GM06990 (cell line): ENCODE measurements at regions not wholly inside any gene's neighbourhood (a gene's known extent, or its start where the extent isn't known, plus 50 kb on each side); places are given as distances from the start of the nearest gene placed in this dataset.

ENCODE experiments used
- DNase-seq: peaks from one replicate; pipeline ENCODE4 v3.0.0-alpha.2; 2011; ENCODE audit not compliant: insufficient read length; ENCODE audit errors: extremely low read depth
- H3K27me3 ChIP-seq: replicated peaks from 2 replicates; pipeline ENCODE4 v1.6.0; 2011; ENCODE audit warnings: low read length; ENCODE audit not compliant: control insufficient read depth, insufficient read depth
- H3K36me3 ChIP-seq: 2 replicates; pipeline ENCODE4 v1.5.1; 2011; ENCODE audit warnings: low read length; ENCODE audit not compliant: control insufficient read depth, insufficient read depth
- H3K4me3 ChIP-seq: replicated peaks from 2 replicates; pipeline ENCODE4 v1.5.1; 2011; ENCODE audit warnings: low read depth, mild to moderate bottlenecking, control low read depth, low read length
- TF ChIP-seq, protein P1 (sequence below): IDR thresholded peaks from 2 replicates; pipeline ENCODE4 v1.5.1; 2011; ENCODE audit warnings: low read length, control low read depth, mild to moderate bottlenecking, inconsistent platforms; ENCODE audit not compliant: insufficient read depth, poor library complexity, severe bottlenecking

DNA sequence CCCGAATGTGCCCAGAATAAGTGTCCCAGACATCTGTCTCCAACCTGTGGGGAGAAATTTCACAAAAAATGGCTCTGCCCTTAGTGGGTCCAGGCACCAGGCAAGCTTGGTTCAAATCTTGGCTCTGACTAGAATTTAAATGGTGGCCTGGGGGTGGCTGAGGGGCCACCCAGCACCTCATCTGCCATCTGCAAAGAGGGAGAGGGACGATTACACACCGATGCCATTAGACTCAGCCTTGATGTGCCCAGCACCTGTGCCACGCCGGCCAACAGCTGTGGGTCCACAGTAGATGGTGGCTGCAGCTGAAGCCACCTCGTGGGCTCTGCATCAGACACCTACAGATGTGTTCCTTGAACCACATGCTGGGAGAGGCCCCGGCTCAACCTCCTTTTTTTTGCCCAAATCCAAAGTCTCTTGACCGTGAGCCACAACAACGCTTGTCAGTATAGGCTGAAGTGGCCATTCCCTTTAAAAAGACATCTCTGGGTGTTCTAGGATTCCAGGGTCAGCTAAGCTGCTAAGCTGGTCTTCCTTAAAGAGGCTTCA lies 222.0 kb upstream of the RAB6C start:
- TF ChIP-seq, protein P1, sequence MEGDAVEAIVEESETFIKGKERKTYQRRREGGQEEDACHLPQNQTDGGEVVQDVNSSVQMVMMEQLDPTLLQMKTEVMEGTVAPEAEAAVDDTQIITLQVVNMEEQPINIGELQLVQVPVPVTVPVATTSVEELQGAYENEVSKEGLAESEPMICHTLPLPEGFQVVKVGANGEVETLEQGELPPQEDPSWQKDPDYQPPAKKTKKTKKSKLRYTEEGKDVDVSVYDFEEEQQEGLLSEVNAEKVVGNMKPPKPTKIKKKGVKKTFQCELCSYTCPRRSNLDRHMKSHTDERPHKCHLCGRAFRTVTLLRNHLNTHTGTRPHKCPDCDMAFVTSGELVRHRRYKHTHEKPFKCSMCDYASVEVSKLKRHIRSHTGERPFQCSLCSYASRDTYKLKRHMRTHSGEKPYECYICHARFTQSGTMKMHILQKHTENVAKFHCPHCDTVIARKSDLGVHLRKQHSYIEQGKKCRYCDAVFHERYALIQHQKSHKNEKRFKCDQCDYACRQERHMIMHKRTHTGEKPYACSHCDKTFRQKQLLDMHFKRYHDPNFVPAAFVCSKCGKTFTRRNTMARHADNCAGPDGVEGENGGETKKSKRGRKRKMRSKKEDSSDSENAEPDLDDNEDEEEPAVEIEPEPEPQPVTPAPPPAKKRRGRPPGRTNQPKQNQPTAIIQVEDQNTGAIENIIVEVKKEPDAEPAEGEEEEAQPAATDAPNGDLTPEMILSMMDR: no peak
- DNase-seq: no peak
- H3K4me3 ChIP-seq: no peak overlapping the region
- H3K36me3 ChIP-seq: no peaks in the 10 kb centered on the region
- H3K27me3 ChIP-seq: no peaks in the 10 kb centered on the region; the same call in none of the 2 replicates

DNA sequence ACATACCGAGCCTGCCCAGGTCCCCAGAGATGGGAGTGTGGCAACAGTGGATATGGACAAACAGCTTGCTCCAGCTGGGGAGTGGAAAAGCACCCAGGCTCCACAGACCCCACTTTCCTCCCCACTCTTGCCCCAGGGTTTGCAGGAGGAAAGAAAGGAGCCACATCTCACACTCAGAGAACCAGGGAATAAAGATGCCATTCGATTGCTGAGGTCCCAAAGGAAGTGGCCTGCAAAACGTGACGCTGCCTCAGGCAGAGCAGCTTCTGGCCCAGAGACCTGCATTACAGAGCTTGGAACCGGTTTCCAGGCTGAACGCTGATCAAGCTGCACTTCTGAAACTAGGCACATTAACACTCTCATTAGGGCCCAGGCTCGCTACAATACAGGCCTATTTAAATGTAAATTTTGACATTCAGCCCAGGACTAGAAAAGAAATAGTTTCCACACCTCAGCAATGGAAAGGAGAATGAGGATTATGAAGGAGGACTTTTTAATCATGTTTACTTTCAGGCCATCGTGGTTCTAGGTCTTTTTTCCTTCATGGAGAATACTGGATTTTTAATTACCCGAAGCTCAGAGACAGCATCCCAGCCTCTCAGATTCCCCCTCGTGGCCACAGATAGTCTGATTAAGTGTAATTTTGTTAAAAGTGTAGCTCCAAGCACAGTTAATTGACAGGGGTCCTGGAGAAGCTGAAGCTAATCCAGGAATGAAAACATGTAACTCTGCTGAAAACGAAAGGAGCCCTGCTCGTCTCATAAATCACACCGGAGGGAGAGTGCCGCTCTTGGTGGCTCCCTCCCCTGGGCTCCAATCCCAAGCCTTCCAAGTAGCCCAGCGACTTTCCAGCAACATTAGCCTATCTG lies 221.3 kb upstream of the RAB6C start:
- H3K27me3 ChIP-seq: no peaks in the 10 kb centered on the region; the same call in 1 of the 2 replicates
- TF ChIP-seq, protein P1: no peak
- no peaks in the 10 kb centered on the region for H3K36me3 ChIP-seq
- no peak for DNase-seq
- H3K4me3 ChIP-seq: no peak overlapping the region

DNA sequence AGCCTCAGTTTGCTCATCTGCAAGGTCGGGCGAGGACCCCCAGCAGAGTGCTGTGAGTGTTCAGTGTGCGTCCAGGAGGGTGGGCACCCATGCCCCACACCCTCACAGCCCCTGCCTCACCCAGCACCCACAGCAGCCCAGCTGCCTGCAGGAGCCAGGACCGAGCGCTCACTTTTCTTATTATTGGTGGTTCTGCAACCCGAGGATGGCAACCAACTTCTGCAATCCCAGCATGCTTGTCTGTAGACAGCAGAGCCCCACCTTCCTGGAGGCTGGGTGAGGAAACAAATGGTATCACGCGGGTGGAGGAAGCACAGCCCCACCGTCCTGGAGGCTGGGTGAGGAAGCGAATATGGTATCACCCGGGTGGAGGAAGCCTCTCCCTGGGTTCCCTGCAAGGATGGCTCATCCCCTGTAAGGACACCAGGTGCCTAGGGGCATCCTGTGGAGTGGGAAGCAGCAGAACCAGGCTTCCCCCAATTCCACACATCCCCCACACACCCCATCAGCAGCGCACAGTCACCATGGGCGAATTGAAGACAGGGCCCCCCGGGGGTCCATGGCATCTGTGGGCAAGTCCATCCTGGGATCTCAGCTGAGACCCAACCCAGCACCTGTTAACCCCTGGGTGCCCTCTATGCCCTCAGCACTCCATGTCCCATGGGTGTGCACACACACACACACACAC lies 220.5 kb upstream of the RAB6C start:
- Histone ChIP-seq H3K27me3 (no peaks in the 10 kb centered on the region; the same call in 1 of the 2 replicates), H3K4me3 (no peak overlapping the region), H3K36me3 (no peaks in the 10 kb centered on the region)
- TF ChIP-seq, protein P1: no peak
- no peak for DNase-seq

DNA sequence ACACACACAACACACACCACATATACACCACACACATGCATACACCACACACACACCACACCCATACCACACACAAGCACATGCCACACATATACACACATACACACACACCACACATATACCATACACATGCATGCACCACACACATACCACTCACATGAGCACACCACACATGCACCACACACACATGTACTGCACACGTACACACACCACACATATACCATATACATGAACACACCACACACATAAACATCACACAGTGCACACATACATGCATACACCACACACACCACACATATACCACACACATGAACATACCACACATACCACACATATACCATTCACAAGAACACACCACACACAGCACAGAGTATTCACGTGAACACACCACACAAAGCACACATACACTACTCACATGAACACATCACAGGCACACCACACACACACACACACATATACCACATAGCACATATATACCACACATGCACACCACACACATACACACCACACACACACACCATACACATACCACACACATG lies 219.9 kb upstream of the RAB6C start:
- H3K36me3 ChIP-seq: no peaks in the 10 kb centered on the region
- H3K27me3 ChIP-seq: no peaks in the 10 kb centered on the region; the same call in 1 of the 2 replicates
- H3K4me3 ChIP-seq: no peak overlapping the region
- TF ChIP-seq, protein P1: no peak
- no peak for DNase-seq

DNA sequence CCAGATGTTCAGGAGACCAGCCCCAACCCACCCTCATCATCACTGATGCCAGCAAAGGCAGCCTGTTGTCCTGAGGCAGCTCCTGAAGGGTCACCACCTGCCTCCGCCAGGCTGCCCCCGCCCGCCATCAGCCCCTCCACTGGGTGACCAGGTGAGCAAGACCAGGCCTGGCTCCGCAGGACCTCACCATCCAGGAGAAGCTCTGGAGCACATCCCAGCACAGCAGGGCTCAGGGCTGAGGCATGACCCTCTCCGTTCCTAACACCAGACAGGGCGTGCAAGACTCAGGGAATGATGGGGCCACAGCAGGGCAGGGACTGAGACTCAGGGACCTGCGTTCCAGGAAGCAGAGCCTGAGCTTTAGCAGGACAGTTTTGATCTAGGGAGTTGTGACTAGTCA lies 218.8 kb upstream of the RAB6C start:
- no peak for DNase-seq
- TF ChIP-seq, protein P1: no peak
- no peaks in the 10 kb centered on the region; the same call in 1 of the 2 replicates for H3K27me3 ChIP-seq
- no peaks in the 10 kb centered on the region for H3K36me3 ChIP-seq
- H3K4me3 ChIP-seq: no peak overlapping the region
